Esophagus muscularis mucosa (tissue), 3 donors: ENCODE measurements at regions not wholly inside any gene's neighbourhood (a gene's known extent, or its start where the extent isn't known, plus 50 kb on each side); places are given as distances from the start of the nearest gene placed in this dataset.

ENCODE experiments used
- CTCF ChIP-seq, 3 experiments: fragments of 200-600 bp in 2 of 3; fragments of 450-650 bp in 1 of 3; sonication (generic) in 2 of 3; IDR thresholded peaks; one replicate each; pipeline ENCODE4 v1.5.1; 2017 to 2019; ENCODE audit warnings: antibody characterized with exemption in 3 of 3, mild to moderate bottlenecking in 2 of 3, moderate library complexity in 1 of 3
- POLR2A ChIP-seq: fragments of 450-650 bp; IDR thresholded peaks from one replicate; pipeline ENCODE4 v1.6.1; 2017; ENCODE audit warnings: antibody characterized with exemption, moderate library complexity, mild to moderate bottlenecking, low read depth

- TF ChIP-seq POLR2A, result no peak
- TF ChIP-seq CTCF (IDR thresholded peaks at IDR 0.05), result no peak
Measured at GRCh38 chr2:109700680-109701274, 86.6 kb downstream of the SOWAHC start.
